ENCODE measurements at regions not wholly inside any gene's neighbourhood (a gene's known extent, or its start where the extent isn't known, plus 50 kb on each side); places are given as distances from the start of the nearest gene placed in this dataset.

GRCh38 chr6:100155141-100155540 lies 161.1 kb upstream of the MCHR2 start:
- H3K27me3 ChIP-seq = no peaks in the 10 kb centered on the region
- ATAC-seq (no peak), DNase-seq (no peak)
- H3K9me3 ChIP-seq = peaks cover 0 to 2% (median 0%) of the 10 kb centered on the region in 12 donors
- 44 to 51% (median 49%) methylated on average over 2 of the region's 2 CpGs for WGBS, 4 donors
- no peak overlapping the region for H3K4me3 ChIP-seq
- intact Hi-C loops (cut with DNase I) = no loop called here
- H3K36me3 ChIP-seq = no peaks in the 10 kb centered on the region
- no peak for TF ChIP-seq CTCF (IDR thresholded peaks at IDR 0.05)
- no peak for TF ChIP-seq POLR2A (IDR thresholded peaks at IDR 0.05)
- no peak overlapping the region for H3K27ac ChIP-seq
- H3K4me1 ChIP-seq = no peaks in the 10 kb centered on the region

- no peak for DNase-seq
- H3K36me3 ChIP-seq = no peaks in the 10 kb centered on the region
- TF ChIP-seq POLR2A (IDR thresholded peaks at IDR 0.05) = no peak
- no peak for TF ChIP-seq CTCF (IDR thresholded peaks at IDR 0.05)
- H3K4me1 ChIP-seq = no peaks in the 10 kb centered on the region
- ATAC-seq = no peak
- intact Hi-C loops (cut with DNase I) = no loop called here
- peaks cover 0 to 2% (median 0%) of the 10 kb centered on the region in 12 donors for H3K9me3 ChIP-seq
- no peak overlapping the region for H3K27ac ChIP-seq
- H3K4me3 ChIP-seq = no peak overlapping the region
- H3K27me3 ChIP-seq = no peaks in the 10 kb centered on the region
- 57 to 64% (median 61%) methylated on average over 2 of the region's 2 CpGs for WGBS, 4 donors
Observed at GRCh38 chr6:100153636-100154275, 159.7 kb upstream of the MCHR2 start.

GRCh38 chr6:100152201-100152600 lies 158.2 kb upstream of the MCHR2 start:
- no peaks in the 10 kb centered on the region for H3K36me3 ChIP-seq
- peaks cover 0 to 2% (median 0%) of the 10 kb centered on the region in 12 donors for H3K9me3 ChIP-seq
- intact Hi-C loops (cut with DNase I) = no loop called here
- H3K27me3 ChIP-seq = no peaks in the 10 kb centered on the region
- WGBS, 4 donors = 49 to 69% (median 65%) methylated on average over 1 of the region's 1 CpG
- H3K4me3 ChIP-seq = no peak overlapping the region
- DNase-seq (no peak), ATAC-seq (no peak)
- no peak for TF ChIP-seq CTCF (IDR thresholded peaks at IDR 0.05)
- TF ChIP-seq POLR2A (IDR thresholded peaks at IDR 0.05) = no peak
- H3K4me1 ChIP-seq = no peaks in the 10 kb centered on the region
- H3K27ac ChIP-seq = no peak overlapping the region

GRCh38 chr6:100144991-100145390 lies 151.0 kb upstream of the MCHR2 start:
- Histone ChIP-seq H3K27ac (no peak overlapping the region), H3K36me3 (no peaks in the 10 kb centered on the region), H3K27me3 (no peaks in the 10 kb centered on the region), H3K9me3 (no peaks in the 10 kb centered on the region), H3K4me1 (no peaks in the 10 kb centered on the region), H3K4me3 (no peak overlapping the region)
- intact Hi-C loops (cut with DNase I) = no loop called here
- TF ChIP-seq CTCF (IDR thresholded peaks at IDR 0.05) = no peak
- no peak for TF ChIP-seq POLR2A (IDR thresholded peaks at IDR 0.05)
- ATAC-seq (no peak), DNase-seq (no peak)
- WGBS, 4 donors = 80 to 85% (median 82%) methylated on average over 2 of the region's 2 CpGs

Data from heart left ventricle (tissue), 16 donors.